ENCODE measurements at regions not wholly inside any gene's neighbourhood (a gene's known extent, or its start where the extent isn't known, plus 50 kb on each side); places are given as distances from the start of the nearest gene placed in this dataset.
"Not testable (repeated sequence)": the region's sequence is repeated elsewhere in the genome, so short reads cannot be mapped to it uniquely, and the experiment has no call there.

DNA sequence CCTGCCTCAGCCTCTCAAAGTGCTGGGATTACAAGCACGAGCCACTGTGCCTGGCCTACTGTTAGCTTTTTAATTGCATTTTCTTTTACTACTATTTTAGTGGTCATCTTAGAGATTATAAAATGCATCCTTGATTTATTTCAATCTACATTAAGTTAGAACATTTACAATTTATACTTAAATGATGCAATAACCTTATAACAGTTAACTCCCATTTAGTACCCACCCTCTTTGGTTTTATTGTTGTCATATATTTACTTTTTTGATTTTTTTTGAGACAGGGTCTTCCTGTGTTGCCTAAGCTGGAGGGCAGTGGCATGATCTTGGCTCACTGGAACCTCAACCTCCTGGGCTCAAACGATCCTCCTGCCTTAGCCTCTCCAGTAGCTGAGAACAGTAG, 77.3 kb downstream of the PPCDC start:
- no peak for DNase-seq (ENCODE audit: low spot score)
- intact Hi-C loops (cut with DNase I) = no loop called here

- intact Hi-C loops (cut with DNase I) = no loop called here
- DNase-seq (ENCODE audit: low spot score) = no peak
Measured at GRCh38 chr15:75104804-75105557, 81.6 kb downstream of the PPCDC start.

GRCh38 chr15:75107516-75107907, 84.1 kb downstream of the PPCDC start:
- DNase-seq (ENCODE audit: low spot score) = no peak
- intact Hi-C loops (cut with DNase I) = no loop called here

- intact Hi-C loops (cut with DNase I) = no loop called here
- peak; percentile 90 for DNase-seq (ENCODE audit: low spot score)
Measured at GRCh38 chr15:75107908-75108838, 84.8 kb downstream of the PPCDC start.

- intact Hi-C loops (cut with DNase I) = no loop called here
- no peak for DNase-seq (ENCODE audit: low spot score)
Measured at GRCh38 chr15:75109021-75109735, 85.8 kb downstream of the PPCDC start.

- intact Hi-C loops (cut with DNase I) = no loop called here
- no peak for DNase-seq (ENCODE audit: low spot score)
Measured at GRCh38 chr15:75109736-75110130, 86.3 kb downstream of the PPCDC start.

- intact Hi-C loops (cut with DNase I) = no loop called here
- DNase-seq (ENCODE audit: low spot score) = no peak
Measured at GRCh38 chr15:75112278-75112847, 89.0 kb downstream of the PPCDC start.

- DNase-seq (ENCODE audit: low spot score) = no peak
- intact Hi-C loops (cut with DNase I) = no loop called here
Measured at GRCh38 chr15:75112848-75113492, 88.7 kb upstream of the C15orf39 start.

DNA sequence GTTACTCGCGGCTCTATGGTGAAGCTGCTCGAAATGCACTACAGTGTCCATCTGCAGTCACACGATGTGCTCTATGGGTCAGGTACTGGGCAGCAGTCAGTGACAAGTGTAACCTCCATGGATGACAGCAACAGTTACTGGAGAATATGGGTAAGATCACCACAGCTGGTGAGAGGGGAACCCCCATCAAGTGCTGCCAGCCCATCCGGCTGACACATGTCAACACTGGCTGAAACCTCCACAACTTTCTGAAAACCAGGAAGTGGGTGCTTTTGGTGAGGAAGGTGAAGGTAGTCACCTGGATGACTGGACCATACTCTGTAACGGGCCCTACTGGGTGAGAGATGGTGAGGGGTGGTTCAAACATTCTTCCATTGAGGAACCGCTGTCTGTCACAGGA, 87.4 kb upstream of the C15orf39 start:
- intact Hi-C loops (cut with DNase I) = no loop called here
- DNase-seq (ENCODE audit: low spot score) = no peak

GRCh38 chr15:75114796-75115195, 86.9 kb upstream of the C15orf39 start:
- DNase-seq (ENCODE audit: low spot score) = no peak
- intact Hi-C loops (cut with DNase I) = no loop called here

- DNase-seq (ENCODE audit: low spot score); intact Hi-C loops (cut with DNase I): not testable (repeated sequence)
Measured at GRCh38 chr15:75115411-75115913, 86.2 kb upstream of the C15orf39 start.

DNA sequence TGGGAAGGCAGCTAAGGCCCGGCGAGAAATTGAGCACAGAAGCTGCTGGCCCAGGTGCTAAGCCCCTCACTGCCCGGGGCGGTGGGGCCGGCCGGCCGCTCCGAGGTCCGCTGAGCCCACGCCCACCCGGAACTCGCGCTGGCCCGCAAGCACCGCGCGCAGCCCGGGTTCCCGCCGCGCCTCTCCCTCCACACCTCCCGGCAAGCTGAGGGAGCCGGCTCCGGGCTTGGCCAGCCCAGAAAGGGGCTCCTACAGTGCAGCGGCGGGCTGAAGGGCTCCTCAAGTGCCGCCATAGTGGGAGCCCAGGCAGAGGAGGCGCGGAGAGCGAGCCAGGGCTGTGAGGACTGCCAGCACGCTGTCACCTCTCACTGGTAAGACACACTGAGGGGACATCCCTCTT, 85.5 kb upstream of the C15orf39 start:
- DNase-seq (ENCODE audit: low spot score); intact Hi-C loops (cut with DNase I): not testable (repeated sequence)

DNA sequence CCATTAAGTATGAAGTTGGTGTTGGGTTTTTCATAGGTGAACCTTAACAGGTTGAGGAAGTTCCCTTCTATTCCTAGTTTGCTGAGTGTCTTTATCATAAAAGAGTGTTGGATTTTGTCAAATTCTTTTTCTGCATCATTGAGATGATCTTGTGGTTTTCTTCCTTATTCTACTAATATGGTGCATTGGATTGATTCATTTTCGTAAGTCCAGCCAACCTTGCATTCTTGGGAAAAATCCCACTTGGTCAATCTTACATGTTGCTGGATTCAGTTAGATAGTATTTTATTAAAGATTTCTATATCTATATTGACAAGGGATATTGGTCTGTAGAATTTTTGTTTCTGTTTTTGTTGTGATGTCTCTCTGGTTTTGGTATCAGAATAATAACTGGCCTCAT, 83.7 kb upstream of the C15orf39 start:
- intact Hi-C loops (cut with DNase I) = no loop called here
- no peak for DNase-seq (ENCODE audit: low spot score)

DNA sequence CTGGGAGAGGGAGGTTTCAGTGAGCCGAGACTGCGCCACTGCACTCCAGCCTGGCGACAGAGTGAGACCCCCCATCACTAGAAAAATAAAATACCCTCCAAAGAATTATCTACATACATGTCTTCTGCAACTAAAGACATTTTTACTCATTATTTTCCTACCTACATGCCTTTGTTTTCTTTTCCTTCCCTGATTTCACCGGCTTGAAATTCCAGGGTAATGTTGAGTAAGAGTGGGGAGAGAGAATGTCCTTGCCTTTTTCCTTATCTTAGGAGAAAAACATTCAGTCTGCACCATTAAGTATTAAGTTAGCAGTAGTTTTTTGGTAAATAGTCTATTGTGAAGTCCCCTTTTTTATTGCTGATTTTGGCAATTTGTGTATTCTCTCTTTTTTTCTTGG, 82.4 kb upstream of the C15orf39 start:
- DNase-seq (ENCODE audit: low spot score); intact Hi-C loops (cut with DNase I): not testable (repeated sequence)

DNA sequence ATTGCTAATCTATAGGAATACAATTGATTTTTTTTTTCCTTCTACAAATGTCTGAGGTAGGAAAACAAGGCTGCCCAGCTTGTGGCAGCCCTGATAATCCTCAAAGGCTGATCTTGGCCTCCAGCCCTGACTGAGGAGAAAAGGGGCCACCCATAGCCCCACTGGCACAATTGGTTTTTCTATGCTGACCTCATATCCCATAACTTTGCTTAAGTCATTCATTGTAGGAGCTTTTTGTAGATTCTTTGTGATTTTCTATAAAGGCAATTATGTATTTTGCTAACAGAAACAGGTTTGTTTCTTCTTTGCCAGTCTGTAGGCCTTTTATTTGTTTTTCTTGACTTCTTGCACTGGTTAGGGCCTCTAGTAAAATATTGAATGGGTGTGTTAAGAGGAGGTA, 80.2 kb upstream of the C15orf39 start:
- DNase-seq (ENCODE audit: low spot score) = no peak
- intact Hi-C loops (cut with DNase I) = no loop called here

GRCh38 chr15:75123395-75123794, 78.3 kb upstream of the C15orf39 start:
- intact Hi-C loops (cut with DNase I) = no loop called here

GRCh38 chr15:75124278-75124677, 77.4 kb upstream of the C15orf39 start:
- DNase-seq (ENCODE audit: low spot score); intact Hi-C loops (cut with DNase I): not testable (repeated sequence)

More at GRCh38 chr15:75123395-75123794, 78.3 kb upstream of the C15orf39 start:
- no peak for DNase-seq (ENCODE audit: low spot score)

DNA sequence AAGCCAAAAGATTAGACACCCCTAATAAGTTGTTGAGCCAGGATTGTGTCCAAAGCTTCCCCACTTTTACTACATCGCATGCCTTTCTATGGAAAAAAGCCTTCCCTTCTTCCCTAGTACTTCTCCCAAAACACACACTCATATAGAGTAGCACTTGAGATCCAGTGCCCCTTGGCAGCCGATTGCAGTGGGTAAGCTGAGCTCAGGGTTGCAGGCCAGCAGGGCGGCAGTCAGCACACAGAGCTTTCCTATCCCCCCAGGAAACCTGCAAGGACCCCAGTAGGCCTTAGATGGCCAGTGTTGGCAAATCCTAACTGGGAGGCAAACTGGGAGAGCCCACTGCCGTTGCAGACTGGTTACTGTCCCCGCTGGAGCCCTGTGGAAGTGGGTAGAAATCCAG, 75.7 kb upstream of the C15orf39 start:
- intact Hi-C loops (cut with DNase I) = no loop called here
- DNase-seq (ENCODE audit: low spot score) = no peak

Data from cardiac septum (tissue), 1 donor.